Spleen (tissue), 7 donors: ENCODE measurements at regions not wholly inside any gene's neighbourhood (a gene's known extent, or its start where the extent isn't known, plus 50 kb on each side); places are given as distances from the start of the nearest gene placed in this dataset.

ENCODE experiments used
- POLR2A ChIP-seq, 3 donors: fragments of 450-650 bp; IDR thresholded peaks; one replicate each; pipeline ENCODE4 v1.5.1; 2017; ENCODE audit warnings: antibody characterized with exemption in 3 of 3, mild to moderate bottlenecking in 1 of 3
- POLR2AphosphoS5 ChIP-seq, 3 donors: sonication (generic); formaldehyde crosslinking; IDR thresholded peaks; one replicate each; pipeline ENCODE4 v1.5.1; 2017; ENCODE audit warnings: antibody characterized with exemption in 3 of 3
- TF ChIP-seq, protein P1 (sequence below), 11 experiments: fragments of 200-600 bp in 7 of 11; fragments of 450-650 bp in 4 of 11; sonication (generic) in 4 of 11; IDR thresholded peaks in 8 of 11; conservative IDR thresholded peaks in 3 of 11; 1 replicate in 7 of 11; 2 replicates in 4 of 11; pipeline versions ENCODE4 v1.4.0 to v1.8.0; 2016 to 2021; ENCODE audit warnings: antibody characterized with exemption in 11 of 11, inconsistent platforms in 4 of 11, mild to moderate bottlenecking in 1 of 11
- donor health status: DM: no; HTN: no; CAD: no; lungs with moderate emphysema.
- donor health status: DM: no; HTN: no; CAD: no.
- donor health status: DM: no; HTN: no; CAD: no.

DNA sequence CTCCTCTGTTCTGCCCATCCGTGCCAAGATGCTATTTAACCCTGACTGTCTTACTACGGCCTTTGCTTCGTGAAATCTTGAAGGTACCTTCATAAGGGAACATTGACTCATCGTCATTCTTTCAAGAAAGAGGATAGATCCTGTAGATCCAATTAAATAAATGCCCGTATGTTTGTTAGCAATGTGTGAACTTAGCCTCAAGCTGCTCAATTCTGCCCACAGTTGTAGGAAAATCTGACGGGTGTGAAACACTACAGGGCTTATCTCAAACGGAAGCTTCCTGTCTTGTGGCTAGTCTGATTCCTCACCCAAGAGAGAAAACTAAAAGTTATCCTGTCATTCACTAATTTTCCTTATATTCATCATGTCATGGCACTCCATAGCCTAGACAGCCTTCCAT lies 168.0 kb upstream of the TBX3 start:
- TF ChIP-seq, protein P1, sequence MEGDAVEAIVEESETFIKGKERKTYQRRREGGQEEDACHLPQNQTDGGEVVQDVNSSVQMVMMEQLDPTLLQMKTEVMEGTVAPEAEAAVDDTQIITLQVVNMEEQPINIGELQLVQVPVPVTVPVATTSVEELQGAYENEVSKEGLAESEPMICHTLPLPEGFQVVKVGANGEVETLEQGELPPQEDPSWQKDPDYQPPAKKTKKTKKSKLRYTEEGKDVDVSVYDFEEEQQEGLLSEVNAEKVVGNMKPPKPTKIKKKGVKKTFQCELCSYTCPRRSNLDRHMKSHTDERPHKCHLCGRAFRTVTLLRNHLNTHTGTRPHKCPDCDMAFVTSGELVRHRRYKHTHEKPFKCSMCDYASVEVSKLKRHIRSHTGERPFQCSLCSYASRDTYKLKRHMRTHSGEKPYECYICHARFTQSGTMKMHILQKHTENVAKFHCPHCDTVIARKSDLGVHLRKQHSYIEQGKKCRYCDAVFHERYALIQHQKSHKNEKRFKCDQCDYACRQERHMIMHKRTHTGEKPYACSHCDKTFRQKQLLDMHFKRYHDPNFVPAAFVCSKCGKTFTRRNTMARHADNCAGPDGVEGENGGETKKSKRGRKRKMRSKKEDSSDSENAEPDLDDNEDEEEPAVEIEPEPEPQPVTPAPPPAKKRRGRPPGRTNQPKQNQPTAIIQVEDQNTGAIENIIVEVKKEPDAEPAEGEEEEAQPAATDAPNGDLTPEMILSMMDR (IDR thresholded peaks at IDR 0.05 in 8 of 11, conservative IDR thresholded peaks at IDR 0.05 in 3 of 11), result no peak
- TF ChIP-seq POLR2AphosphoS5 (IDR thresholded peaks at IDR 0.05), result no peak
- no peak for TF ChIP-seq POLR2A (IDR thresholded peaks at IDR 0.05)
